HEK293 (cell line): ENCODE measurements at regions not wholly inside any gene's neighbourhood (a gene's known extent, or its start where the extent isn't known, plus 50 kb on each side); places are given as distances from the start of the nearest gene placed in this dataset.

Source experiments
- CTCF ChIA-PET: fragments of 350-600 bp; formaldehyde crosslinking; extraction: SDS; loops from one replicate; lab custom pipeline; 2021; ENCODE audit warnings: antibody characterized with exemption; lab: Yijun Ruan, JAX
- POLR2A ChIA-PET: fragments of 300-600 bp; formaldehyde crosslinking; extraction: SDS; loops from one replicate; lab custom pipeline; 2020; ENCODE audit warnings: antibody characterized with exemption, inconsistent platforms; lab: Yijun Ruan, JAX
- H3K27ac ChIP-seq: fragments of 200-500 bp; sonication (Bioruptor generic); 2 replicates; pipeline ENCODE4 v1.5.1; 2014; ENCODE audit warnings: low read depth, low read length, control low read depth, inconsistent platforms; ENCODE audit errors: extremely low read depth
- H3K36me3 ChIP-seq, 2 experiments: fragments of 200-500 bp in 1 of 2; sonication (Bioruptor generic) in 1 of 2; 1 replicate in 1 of 2; 2 replicates in 1 of 2; pipeline ENCODE4 v1.5.1; 2014 to 2017; ENCODE audit warnings: inconsistent platforms in 2 of 2, low read length in 2 of 2; ENCODE audit not compliant: control insufficient read depth in 2 of 2, insufficient read depth in 1 of 2
- H3K4me1 ChIP-seq: fragments of 200-500 bp; sonication (Bioruptor generic); 2 replicates; pipeline ENCODE4 v1.5.1; 2014; ENCODE audit warnings: mild to moderate bottlenecking, low read length, inconsistent platforms; ENCODE audit not compliant: control insufficient read depth, insufficient read depth
- H3K4me3 ChIP-seq: 2 replicates; pipeline ENCODE4 v1.5.1; 2011; ENCODE audit warnings: low read depth, mild to moderate bottlenecking, control low read depth, low read length, moderate library complexity
- H3K9me3 ChIP-seq: fragments of 200-500 bp; sonication (Bioruptor generic); 2 replicates; pipeline ENCODE4 v1.5.1; 2014; ENCODE audit warnings: low read depth, low read length, inconsistent platforms; ENCODE audit not compliant: control insufficient read depth, insufficient read depth
- EGR2 ChIP-seq: fragments of 450-650 bp; formaldehyde crosslinking; IDR thresholded peaks from 2 replicates; pipeline ENCODE4 v1.5.1; 2016; ENCODE audit warnings: low read depth, missing biosample characterization, missing genetic modification characterization
- GFI1B ChIP-seq: fragments of 450-650 bp; formaldehyde crosslinking; IDR thresholded peaks from 2 replicates; pipeline ENCODE4 v1.5.1; 2016; ENCODE audit warnings: missing biosample characterization, missing genetic modification characterization
- GLIS2 ChIP-seq: fragments of 450-650 bp; formaldehyde crosslinking; IDR thresholded peaks from 2 replicates; pipeline ENCODE4 v1.5.1; 2016; ENCODE audit warnings: missing biosample characterization, missing genetic modification characterization
- HOXA7 ChIP-seq: sonication (generic); formaldehyde crosslinking; IDR thresholded peaks from 2 replicates; pipeline ENCODE4 v1.8.1; 2022; ENCODE audit warnings: missing genetic modification reagents, borderline replicate concordance
- KLF17 ChIP-seq: fragments of 450-650 bp; formaldehyde crosslinking; IDR thresholded peaks from 2 replicates; pipeline ENCODE4 v1.5.1; 2016; ENCODE audit warnings: missing biosample characterization, missing genetic modification characterization
- MYNN ChIP-seq: fragments of 450-650 bp; formaldehyde crosslinking; IDR thresholded peaks from 2 replicates; pipeline ENCODE4 v1.5.1; 2016; ENCODE audit warnings: missing biosample characterization, missing genetic modification characterization, borderline replicate concordance
- MZF1 ChIP-seq: fragments of 450-650 bp; formaldehyde crosslinking; IDR thresholded peaks from 2 replicates; pipeline ENCODE4 v1.5.1; 2017; ENCODE audit warnings: missing biosample characterization, missing genetic modification characterization, borderline replicate concordance
- ZBTB17 ChIP-seq: fragments of 450-650 bp; formaldehyde crosslinking; IDR thresholded peaks from 2 replicates; pipeline ENCODE4 v1.5.1; 2016; ENCODE audit warnings: missing biosample characterization, missing genetic modification characterization
- ZFP3 ChIP-seq: fragments of 450-650 bp; formaldehyde crosslinking; IDR thresholded peaks from 2 replicates; pipeline ENCODE4 v1.5.1; 2016; ENCODE audit warnings: low read depth, missing biosample characterization, missing genetic modification characterization
- ZFP41 ChIP-seq: fragments of 450-650 bp; formaldehyde crosslinking; IDR thresholded peaks from 2 replicates; pipeline ENCODE4 v1.5.1; 2016; ENCODE audit warnings: missing biosample characterization, missing genetic modification characterization, borderline replicate concordance
- ZFP69B ChIP-seq: fragments of 450-650 bp; formaldehyde crosslinking; IDR thresholded peaks from 2 replicates; pipeline ENCODE4 v1.5.1; 2016; ENCODE audit warnings: missing biosample characterization, missing genetic modification characterization
- ZNF132 ChIP-seq: fragments of 450-650 bp; formaldehyde crosslinking; IDR thresholded peaks from 2 replicates; pipeline ENCODE4 v1.5.1; 2017; ENCODE audit warnings: missing biosample characterization, missing genetic modification characterization, borderline replicate concordance
- ZNF2 ChIP-seq: fragments of 450-650 bp; formaldehyde crosslinking; IDR thresholded peaks from 2 replicates; pipeline ENCODE4 v1.5.1; 2016; ENCODE audit warnings: missing biosample characterization, missing genetic modification characterization
- ZNF214 ChIP-seq: fragments of 450-650 bp; formaldehyde crosslinking; IDR thresholded peaks from 2 replicates; pipeline ENCODE4 v1.5.1; 2017; ENCODE audit warnings: missing biosample characterization, mild to moderate bottlenecking, missing genetic modification characterization, borderline replicate concordance
- ZNF394 ChIP-seq: fragments of 450-650 bp; formaldehyde crosslinking; IDR thresholded peaks from 2 replicates; pipeline ENCODE4 v1.5.1; 2016; ENCODE audit warnings: missing biosample characterization, missing genetic modification characterization, mild to moderate bottlenecking, moderate library complexity, borderline replicate concordance
- ZNF433 ChIP-seq: fragments of 450-650 bp; formaldehyde crosslinking; IDR thresholded peaks from 2 replicates; pipeline ENCODE4 v1.5.1; 2016; ENCODE audit warnings: missing biosample characterization, missing genetic modification characterization, low read depth
- ZNF549 ChIP-seq: fragments of 450-650 bp; IDR thresholded peaks from 2 replicates; pipeline ENCODE4 v1.5.1; 2018; ENCODE audit warnings: missing biosample characterization, missing genetic modification characterization, mild to moderate bottlenecking, inconsistent platforms, moderate library complexity
- ZNF658 ChIP-seq: fragments of 450-650 bp; formaldehyde crosslinking; IDR thresholded peaks from 2 replicates; pipeline ENCODE4; 2016; ENCODE audit warnings: missing biosample characterization, missing genetic modification characterization
- ZNF707 ChIP-seq: fragments of 450-650 bp; formaldehyde crosslinking; IDR thresholded peaks from 2 replicates; pipeline ENCODE4 v1.5.1; 2016; ENCODE audit warnings: missing biosample characterization, missing genetic modification characterization
- TF ChIP-seq, protein P1 (sequence below): fragments of 450-650 bp; formaldehyde crosslinking; IDR thresholded peaks from 2 replicates; pipeline ENCODE4 v1.5.1; 2016; ENCODE audit warnings: missing biosample characterization, missing genetic modification characterization, borderline replicate concordance
- TF ChIP-seq, protein P2 (sequence below): fragments of 450-650 bp; formaldehyde crosslinking; IDR thresholded peaks from 2 replicates; pipeline ENCODE4 v1.5.1; 2016; ENCODE audit warnings: missing biosample characterization, missing genetic modification characterization

DNA sequence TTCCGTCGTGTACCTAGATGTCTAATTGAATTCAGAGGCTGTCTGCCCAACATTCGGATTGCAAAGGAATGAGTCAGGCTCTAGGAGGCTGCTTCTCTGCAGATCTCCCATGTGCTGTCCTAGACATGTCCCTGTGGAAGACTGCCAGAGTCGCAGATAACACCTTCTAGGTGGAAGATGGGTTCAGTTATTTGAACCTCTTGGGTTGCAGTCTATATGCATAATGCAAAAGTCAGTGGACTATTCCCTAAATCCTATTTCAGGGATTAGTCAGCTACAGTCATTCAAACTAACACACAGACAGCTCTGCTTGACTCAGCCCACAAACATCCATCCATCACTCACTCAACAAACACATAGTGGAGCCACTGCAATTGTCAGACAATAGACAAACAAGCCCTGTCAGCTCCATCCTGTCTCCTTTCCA is 300.0 kb upstream of the CTNNB1 start:
- TF ChIP-seq HOXA7, result no peak
- TF ChIP-seq MYNN (tag by site-specific recombination), result no peak
- TF ChIP-seq ZNF214 (tag by site-specific recombination), result no peak
- no peak for TF ChIP-seq GFI1B (tag by site-specific recombination)
- TF ChIP-seq ZNF394 (tag by site-specific recombination), result no peak
- no peak for TF ChIP-seq ZNF2 (tag by site-specific recombination)
- TF ChIP-seq ZFP69B, result no peak
- TF ChIP-seq, protein P1, sequence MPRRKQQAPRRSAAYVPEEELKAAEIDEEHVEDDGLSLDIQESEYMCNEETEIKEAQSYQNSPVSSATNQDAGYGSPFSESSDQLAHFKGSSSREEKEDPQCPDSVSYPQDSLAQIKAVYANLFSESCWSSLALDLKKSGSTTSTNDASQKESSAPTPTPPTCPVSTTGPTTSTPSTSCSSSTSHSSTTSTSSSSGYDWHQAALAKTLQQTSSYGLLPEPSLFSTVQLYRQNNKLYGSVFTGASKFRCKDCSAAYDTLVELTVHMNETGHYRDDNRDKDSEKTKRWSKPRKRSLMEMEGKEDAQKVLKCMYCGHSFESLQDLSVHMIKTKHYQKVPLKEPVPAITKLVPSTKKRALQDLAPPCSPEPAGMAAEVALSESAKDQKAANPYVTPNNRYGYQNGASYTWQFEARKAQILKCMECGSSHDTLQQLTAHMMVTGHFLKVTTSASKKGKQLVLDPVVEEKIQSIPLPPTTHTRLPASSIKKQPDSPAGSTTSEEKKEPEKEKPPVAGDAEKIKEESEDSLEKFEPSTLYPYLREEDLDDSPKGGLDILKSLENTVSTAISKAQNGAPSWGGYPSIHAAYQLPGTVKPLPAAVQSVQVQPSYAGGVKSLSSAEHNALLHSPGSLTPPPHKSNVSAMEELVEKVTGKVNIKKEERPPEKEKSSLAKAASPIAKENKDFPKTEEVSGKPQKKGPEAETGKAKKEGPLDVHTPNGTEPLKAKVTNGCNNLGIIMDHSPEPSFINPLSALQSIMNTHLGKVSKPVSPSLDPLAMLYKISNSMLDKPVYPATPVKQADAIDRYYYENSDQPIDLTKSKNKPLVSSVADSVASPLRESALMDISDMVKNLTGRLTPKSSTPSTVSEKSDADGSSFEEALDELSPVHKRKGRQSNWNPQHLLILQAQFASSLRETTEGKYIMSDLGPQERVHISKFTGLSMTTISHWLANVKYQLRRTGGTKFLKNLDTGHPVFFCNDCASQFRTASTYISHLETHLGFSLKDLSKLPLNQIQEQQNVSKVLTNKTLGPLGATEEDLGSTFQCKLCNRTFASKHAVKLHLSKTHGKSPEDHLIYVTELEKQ, result no peak
- H3K27ac ChIP-seq, result no peak overlapping the region
- no peaks in the 10 kb centered on the region for H3K36me3 ChIP-seq
- H3K9me3 ChIP-seq, result no peaks in the 10 kb centered on the region
- POLR2A ChIA-PET, result no interaction called here
- H3K4me3 ChIP-seq, result no peak overlapping the region
- no peaks in the 10 kb centered on the region for H3K4me1 ChIP-seq
- CTCF ChIA-PET, result no interaction called here

DNA sequence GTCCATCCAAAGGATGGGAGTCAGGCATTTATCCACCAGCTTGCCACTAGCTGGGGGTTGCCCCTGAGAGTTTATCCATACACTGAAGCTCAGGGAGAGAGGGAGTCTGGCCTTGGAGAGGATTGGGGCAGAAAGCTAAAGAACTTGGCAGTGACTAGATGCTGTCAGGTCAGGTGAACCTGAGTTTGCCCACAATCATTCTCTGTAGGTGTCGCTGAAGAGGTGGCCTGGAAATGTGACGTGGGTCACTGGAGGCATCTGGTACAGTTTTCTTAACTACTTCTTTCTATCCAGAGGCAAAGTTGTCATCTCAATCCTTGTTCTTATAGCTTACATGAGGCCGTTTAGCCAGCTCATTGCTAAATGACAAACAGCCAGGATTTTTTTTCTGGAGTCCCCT is 298.0 kb upstream of the CTNNB1 start:
- TF ChIP-seq GLIS2 (tag by site-specific recombination) (no peak), ZNF2 (tag by site-specific recombination) (no peak)
- no peaks in the 10 kb centered on the region for H3K9me3 ChIP-seq
- ChIA-PET POLR2A (no interaction called here), CTCF (no interaction called here)
- H3K27ac ChIP-seq, result no peak overlapping the region
- no peaks in the 10 kb centered on the region for H3K36me3 ChIP-seq
- H3K4me1 ChIP-seq, result no peaks in the 10 kb centered on the region
- no peak overlapping the region for H3K4me3 ChIP-seq

- Histone ChIP-seq H3K9me3 (no peaks in the 10 kb centered on the region), H3K4me3 (no peak overlapping the region), H3K27ac (no peak overlapping the region), H3K4me1 (no peaks in the 10 kb centered on the region), H3K36me3 (no peaks in the 10 kb centered on the region)
- TF ChIP-seq, protein P2, sequence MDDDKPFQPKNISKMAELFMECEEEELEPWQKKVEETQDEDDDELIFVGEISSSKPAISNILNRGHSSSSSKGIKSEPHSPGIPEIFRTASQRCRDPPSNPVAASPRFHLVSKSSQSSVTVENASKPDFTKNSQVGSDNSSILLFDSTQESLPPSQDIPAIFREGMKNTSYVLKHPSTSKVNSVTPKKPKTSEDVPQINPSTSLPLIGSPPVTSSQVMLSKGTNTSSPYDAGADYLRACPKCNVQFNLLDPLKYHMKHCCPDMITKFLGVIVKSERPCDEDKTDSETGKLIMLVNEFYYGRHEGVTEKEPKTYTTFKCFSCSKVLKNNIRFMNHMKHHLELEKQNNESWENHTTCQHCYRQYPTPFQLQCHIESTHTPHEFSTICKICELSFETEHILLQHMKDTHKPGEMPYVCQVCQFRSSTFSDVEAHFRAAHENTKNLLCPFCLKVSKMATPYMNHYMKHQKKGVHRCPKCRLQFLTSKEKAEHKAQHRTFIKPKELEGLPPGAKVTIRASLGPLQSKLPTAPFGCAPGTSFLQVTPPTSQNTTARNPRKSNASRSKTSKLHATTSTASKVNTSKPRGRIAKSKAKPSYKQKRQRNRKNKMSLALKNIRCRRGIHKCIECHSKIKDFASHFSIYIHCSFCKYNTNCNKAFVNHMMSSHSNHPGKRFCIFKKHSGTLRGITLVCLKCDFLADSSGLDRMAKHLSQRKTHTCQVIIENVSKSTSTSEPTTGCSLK, result no peak
- TF ChIP-seq ZFP41 (no peak), ZNF549 (tag by site-specific recombination) (no peak), ZNF658 (tag by site-specific recombination) (no peak), EGR2 (no peak), MZF1 (tag by site-specific recombination) (no peak), ZNF433 (no peak), ZNF707 (tag by site-specific recombination) (no peak), ZNF132 (tag by site-specific recombination) (no peak), ZFP3 (tag by site-specific recombination) (no peak), KLF17 (tag by site-specific recombination) (no peak), ZBTB17 (tag by site-specific recombination) (no peak)
- ChIA-PET POLR2A (no interaction called here), CTCF (no interaction called here)
These were observed 297.5 kb upstream of the CTNNB1 start for GRCh38 chr3:40901796-40902195.
